ENCODE measurements at regions not wholly inside any gene's neighbourhood (a gene's known extent, or its start where the extent isn't known, plus 50 kb on each side); places are given as distances from the start of the nearest gene placed in this dataset.

DNA sequence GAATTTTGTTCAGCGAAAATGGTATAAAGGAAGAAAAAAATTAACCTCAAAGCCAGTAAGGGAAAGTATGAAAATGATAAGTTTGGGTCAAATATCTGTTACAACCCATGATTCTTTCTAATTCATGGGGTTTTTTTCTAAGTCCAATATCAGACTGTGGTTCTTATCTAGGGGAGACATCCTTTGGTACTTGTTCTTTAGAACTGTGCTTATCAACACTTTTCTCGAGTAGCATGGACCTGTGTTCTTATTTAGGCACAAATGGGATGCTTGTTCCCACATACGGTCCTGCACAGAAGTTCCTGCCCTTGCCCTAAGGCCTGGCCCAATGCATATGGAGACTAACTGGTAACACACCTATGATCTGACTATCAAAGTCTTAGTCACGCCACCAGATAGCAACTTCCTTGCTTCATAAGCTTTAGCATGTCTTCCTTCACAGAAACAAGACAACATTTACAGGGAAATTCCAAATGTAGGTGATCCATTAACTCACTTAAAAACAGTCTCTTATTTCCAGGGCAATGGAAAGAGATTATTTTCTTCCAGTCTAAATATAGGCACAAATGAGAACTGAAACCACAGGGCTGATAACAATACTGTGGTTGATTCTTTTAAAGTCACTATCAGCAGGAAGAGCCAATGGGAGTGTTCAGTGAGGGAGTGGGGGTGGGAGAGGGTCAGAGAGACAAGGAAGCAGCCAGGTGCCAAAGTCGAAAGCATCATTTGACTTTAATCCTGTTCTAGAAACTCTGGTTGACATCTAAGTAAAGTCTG lies 268.8 kb upstream of the ANKRD55 start:
- ChIA-PET CTCF (no interaction called here), POLR2A (no interaction called here)
- no peaks in the 10 kb centered on the region for H4K20me1 ChIP-seq (ENCODE audit: insufficient read depth)
- no peak overlapping the region for H3K4me3 ChIP-seq (ENCODE audit: low read depth in 2 of 2, low read length in 1 of 2)
- DNase-seq: no peak
- no peak overlapping the region for H3K4me2 ChIP-seq
- H3K9ac ChIP-seq: no peak overlapping the region
- no peak overlapping the region for H2AFZ ChIP-seq (ENCODE audit: low read depth)
- H3K9me2 ChIP-seq: no peaks in the 10 kb centered on the region
- no peaks in the 10 kb centered on the region for H3K27me3 ChIP-seq (ENCODE audit: insufficient read depth)
- H3K79me2 ChIP-seq (ENCODE audit: insufficient read depth): no peaks in the 10 kb centered on the region
- no peak overlapping the region for H3K27ac ChIP-seq (ENCODE audit: low read depth in 2 of 2, low read length in 1 of 2)
- WGBS (ENCODE audit: low lambda C conversion rate): 60% methylated on average over 5 of the region's 5 CpGs
- TF ChIP-seq TCF12 (IDR thresholded peaks at IDR 0.05) (no peak), EP300 (IDR thresholded peaks at IDR 0.05; ENCODE audit: borderline replicate concordance in 1 of 2, low read depth in 1 of 2, low read length in 1 of 2) (no peak), TAF1 (IDR thresholded peaks at IDR 0.05; ENCODE audit: borderline replicate concordance, low read depth, low read length) (no peak), RFX5 (IDR thresholded peaks at IDR 0.05; ENCODE audit: low read length) (no peak), ELF1 (IDR thresholded peaks at IDR 0.05) (no peak), FOXM1 (IDR thresholded peaks at IDR 0.05; ENCODE audit: low read depth) (no peak), POLR2AphosphoS5 (IDR thresholded peaks at IDR 0.05; ENCODE audit: low read depth, low read length) (no peak), GABPA (IDR thresholded peaks at IDR 0.05; ENCODE audit: low read depth) (no peak), NRF1 (IDR thresholded peaks at IDR 0.05; ENCODE audit: low read depth, low read length) (no peak), MXI1 (IDR thresholded peaks at IDR 0.05; ENCODE audit: low read depth, low read length) (no peak), GATA2 (CRISPR knock-in tag; IDR thresholded peaks at IDR 0.05) (no peak), SMC3 (IDR thresholded peaks at IDR 0.05; ENCODE audit: low read depth, low read length) (no peak), FOSL2 (IDR thresholded peaks at IDR 0.05; ENCODE audit: borderline replicate concordance, low read depth) (no peak), NFIC (IDR thresholded peaks at IDR 0.05; ENCODE audit: borderline replicate concordance) (no peak)
- TF ChIP-seq, protein P1, sequence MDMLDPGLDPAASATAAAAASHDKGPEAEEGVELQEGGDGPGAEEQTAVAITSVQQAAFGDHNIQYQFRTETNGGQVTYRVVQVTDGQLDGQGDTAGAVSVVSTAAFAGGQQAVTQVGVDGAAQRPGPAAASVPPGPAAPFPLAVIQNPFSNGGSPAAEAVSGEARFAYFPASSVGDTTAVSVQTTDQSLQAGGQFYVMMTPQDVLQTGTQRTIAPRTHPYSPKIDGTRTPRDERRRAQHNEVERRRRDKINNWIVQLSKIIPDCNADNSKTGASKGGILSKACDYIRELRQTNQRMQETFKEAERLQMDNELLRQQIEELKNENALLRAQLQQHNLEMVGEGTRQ (IDR thresholded peaks at IDR 0.05; ENCODE audit: borderline replicate concordance, low read depth, low read length): no peak
- TF ChIP-seq, protein P2, sequence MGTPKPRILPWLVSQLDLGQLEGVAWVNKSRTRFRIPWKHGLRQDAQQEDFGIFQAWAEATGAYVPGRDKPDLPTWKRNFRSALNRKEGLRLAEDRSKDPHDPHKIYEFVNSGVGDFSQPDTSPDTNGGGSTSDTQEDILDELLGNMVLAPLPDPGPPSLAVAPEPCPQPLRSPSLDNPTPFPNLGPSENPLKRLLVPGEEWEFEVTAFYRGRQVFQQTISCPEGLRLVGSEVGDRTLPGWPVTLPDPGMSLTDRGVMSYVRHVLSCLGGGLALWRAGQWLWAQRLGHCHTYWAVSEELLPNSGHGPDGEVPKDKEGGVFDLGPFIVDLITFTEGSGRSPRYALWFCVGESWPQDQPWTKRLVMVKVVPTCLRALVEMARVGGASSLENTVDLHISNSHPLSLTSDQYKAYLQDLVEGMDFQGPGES (IDR thresholded peaks at IDR 0.05; ENCODE audit: low read depth, low read length): no peak
- TF ChIP-seq, protein P3, sequence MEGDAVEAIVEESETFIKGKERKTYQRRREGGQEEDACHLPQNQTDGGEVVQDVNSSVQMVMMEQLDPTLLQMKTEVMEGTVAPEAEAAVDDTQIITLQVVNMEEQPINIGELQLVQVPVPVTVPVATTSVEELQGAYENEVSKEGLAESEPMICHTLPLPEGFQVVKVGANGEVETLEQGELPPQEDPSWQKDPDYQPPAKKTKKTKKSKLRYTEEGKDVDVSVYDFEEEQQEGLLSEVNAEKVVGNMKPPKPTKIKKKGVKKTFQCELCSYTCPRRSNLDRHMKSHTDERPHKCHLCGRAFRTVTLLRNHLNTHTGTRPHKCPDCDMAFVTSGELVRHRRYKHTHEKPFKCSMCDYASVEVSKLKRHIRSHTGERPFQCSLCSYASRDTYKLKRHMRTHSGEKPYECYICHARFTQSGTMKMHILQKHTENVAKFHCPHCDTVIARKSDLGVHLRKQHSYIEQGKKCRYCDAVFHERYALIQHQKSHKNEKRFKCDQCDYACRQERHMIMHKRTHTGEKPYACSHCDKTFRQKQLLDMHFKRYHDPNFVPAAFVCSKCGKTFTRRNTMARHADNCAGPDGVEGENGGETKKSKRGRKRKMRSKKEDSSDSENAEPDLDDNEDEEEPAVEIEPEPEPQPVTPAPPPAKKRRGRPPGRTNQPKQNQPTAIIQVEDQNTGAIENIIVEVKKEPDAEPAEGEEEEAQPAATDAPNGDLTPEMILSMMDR (IDR thresholded peaks at IDR 0.05): no peak
- TF ChIP-seq, protein P4, sequence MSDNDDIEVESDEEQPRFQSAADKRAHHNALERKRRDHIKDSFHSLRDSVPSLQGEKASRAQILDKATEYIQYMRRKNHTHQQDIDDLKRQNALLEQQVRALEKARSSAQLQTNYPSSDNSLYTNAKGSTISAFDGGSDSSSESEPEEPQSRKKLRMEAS (IDR thresholded peaks at IDR 0.05; ENCODE audit: low read depth): no peak
- TF ChIP-seq, protein P5, sequence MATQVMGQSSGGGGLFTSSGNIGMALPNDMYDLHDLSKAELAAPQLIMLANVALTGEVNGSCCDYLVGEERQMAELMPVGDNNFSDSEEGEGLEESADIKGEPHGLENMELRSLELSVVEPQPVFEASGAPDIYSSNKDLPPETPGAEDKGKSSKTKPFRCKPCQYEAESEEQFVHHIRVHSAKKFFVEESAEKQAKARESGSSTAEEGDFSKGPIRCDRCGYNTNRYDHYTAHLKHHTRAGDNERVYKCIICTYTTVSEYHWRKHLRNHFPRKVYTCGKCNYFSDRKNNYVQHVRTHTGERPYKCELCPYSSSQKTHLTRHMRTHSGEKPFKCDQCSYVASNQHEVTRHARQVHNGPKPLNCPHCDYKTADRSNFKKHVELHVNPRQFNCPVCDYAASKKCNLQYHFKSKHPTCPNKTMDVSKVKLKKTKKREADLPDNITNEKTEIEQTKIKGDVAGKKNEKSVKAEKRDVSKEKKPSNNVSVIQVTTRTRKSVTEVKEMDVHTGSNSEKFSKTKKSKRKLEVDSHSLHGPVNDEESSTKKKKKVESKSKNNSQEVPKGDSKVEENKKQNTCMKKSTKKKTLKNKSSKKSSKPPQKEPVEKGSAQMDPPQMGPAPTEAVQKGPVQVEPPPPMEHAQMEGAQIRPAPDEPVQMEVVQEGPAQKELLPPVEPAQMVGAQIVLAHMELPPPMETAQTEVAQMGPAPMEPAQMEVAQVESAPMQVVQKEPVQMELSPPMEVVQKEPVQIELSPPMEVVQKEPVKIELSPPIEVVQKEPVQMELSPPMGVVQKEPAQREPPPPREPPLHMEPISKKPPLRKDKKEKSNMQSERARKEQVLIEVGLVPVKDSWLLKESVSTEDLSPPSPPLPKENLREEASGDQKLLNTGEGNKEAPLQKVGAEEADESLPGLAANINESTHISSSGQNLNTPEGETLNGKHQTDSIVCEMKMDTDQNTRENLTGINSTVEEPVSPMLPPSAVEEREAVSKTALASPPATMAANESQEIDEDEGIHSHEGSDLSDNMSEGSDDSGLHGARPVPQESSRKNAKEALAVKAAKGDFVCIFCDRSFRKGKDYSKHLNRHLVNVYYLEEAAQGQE (IDR thresholded peaks at IDR 0.05; ENCODE audit: low read depth, low read length): no peak
- no peaks in the 10 kb centered on the region for H3K9me3 ChIP-seq
- H3K4me1 ChIP-seq (ENCODE audit: control insufficient read depth in 1 of 2, insufficient read depth in 2 of 2, low read depth in 1 of 2, low read length in 1 of 2): peaks cover 0 to 11% of the 10 kb centered on the region in 2 experiments; a peak in 1 of 4 replicates
- no peaks in the 10 kb centered on the region for H3F3A ChIP-seq (replicated peaks; ENCODE audit: insufficient read depth)
- H3K36me3 ChIP-seq (replicated peaks in 1 of 2; ENCODE audit: control insufficient read depth in 1 of 2, insufficient read depth in 2 of 2, low read length in 1 of 2): no peaks in the 10 kb centered on the region
